Endothelial cell of umbilical vein (primary cell): ENCODE measurements at regions not wholly inside any gene's neighbourhood (a gene's known extent, or its start where the extent isn't known, plus 50 kb on each side); places are given as distances from the start of the nearest gene placed in this dataset.

Experiments
- POLR2A ChIP-seq: IDR thresholded peaks from 2 replicates; pipeline ENCODE4 v1.6.1; 2012; ENCODE audit warnings: low read depth, mild to moderate bottlenecking, control low read depth, low read length
- POLR2AphosphoS5 ChIP-seq: IDR thresholded peaks from 2 replicates; pipeline ENCODE4 v1.6.1; 2012; ENCODE audit warnings: low read depth, mild to moderate bottlenecking, control low read depth, low read length, moderate library complexity; ENCODE audit not compliant: insufficient read depth
- TF ChIP-seq, protein P1 (sequence below), 2 donors: IDR thresholded peaks; 1 replicate in 1 of 2; 2 replicates in 1 of 2; pipeline ENCODE4 v1.5.1; 2011; ENCODE audit warnings: low read length in 2 of 2, mild to moderate bottlenecking in 2 of 2, moderate library complexity in 2 of 2, control low read depth in 1 of 2, inconsistent platforms in 1 of 2, low read depth in 1 of 2; ENCODE audit not compliant: insufficient read depth in 1 of 2; ENCODE audit errors: extremely low read depth in 1 of 2

DNA sequence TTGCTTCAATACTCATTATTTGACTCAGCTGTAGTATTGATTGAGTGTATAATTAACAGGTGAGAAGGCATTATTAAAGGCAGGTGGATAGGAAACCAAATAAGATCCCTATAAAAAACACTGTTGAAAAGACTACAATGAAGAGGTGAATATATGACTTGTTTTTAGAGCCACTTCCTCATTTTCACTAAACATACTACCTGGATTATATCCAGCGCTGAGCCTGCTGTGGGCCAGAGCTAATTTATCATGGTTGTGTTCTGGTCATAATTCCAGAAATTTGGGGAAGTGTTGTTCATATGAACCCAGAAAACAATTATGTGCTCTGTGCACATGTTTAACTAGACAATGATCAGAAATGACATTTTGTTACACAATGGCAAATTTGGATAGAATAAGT, 235.3 kb upstream of the MME start:
- TF ChIP-seq, protein P1, sequence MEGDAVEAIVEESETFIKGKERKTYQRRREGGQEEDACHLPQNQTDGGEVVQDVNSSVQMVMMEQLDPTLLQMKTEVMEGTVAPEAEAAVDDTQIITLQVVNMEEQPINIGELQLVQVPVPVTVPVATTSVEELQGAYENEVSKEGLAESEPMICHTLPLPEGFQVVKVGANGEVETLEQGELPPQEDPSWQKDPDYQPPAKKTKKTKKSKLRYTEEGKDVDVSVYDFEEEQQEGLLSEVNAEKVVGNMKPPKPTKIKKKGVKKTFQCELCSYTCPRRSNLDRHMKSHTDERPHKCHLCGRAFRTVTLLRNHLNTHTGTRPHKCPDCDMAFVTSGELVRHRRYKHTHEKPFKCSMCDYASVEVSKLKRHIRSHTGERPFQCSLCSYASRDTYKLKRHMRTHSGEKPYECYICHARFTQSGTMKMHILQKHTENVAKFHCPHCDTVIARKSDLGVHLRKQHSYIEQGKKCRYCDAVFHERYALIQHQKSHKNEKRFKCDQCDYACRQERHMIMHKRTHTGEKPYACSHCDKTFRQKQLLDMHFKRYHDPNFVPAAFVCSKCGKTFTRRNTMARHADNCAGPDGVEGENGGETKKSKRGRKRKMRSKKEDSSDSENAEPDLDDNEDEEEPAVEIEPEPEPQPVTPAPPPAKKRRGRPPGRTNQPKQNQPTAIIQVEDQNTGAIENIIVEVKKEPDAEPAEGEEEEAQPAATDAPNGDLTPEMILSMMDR (IDR thresholded peaks at IDR 0.05; ENCODE audit: extremely low read depth in 1 of 2, insufficient read depth in 1 of 2, low read depth in 1 of 2, low read length in 2 of 2) = no peak
- TF ChIP-seq POLR2A (no peak), POLR2AphosphoS5 (no peak)
